ENCODE measurements at regions not wholly inside any gene's neighbourhood (a gene's known extent, or its start where the extent isn't known, plus 50 kb on each side); places are given as distances from the start of the nearest gene placed in this dataset.

- Histone ChIP-seq H3K27ac (ENCODE audit: extremely low read depth, low read depth, low read length) (no peak overlapping the region), H3K4me3 (ENCODE audit: low read depth, low read length) (no peak overlapping the region), H3K4me1 (ENCODE audit: control insufficient read depth, insufficient read depth, low read length) (no peaks in the 10 kb centered on the region; the same call in 1 of the 2 replicates), H3K9me3 (ENCODE audit: control insufficient read depth, insufficient read depth, low read depth, low read length) (no peaks in the 10 kb centered on the region), H3K36me3 (ENCODE audit: control insufficient read depth in 2 of 2, insufficient read depth in 1 of 2, low read length in 2 of 2) (no peaks in the 10 kb centered on the region)
- TF ChIP-seq ZNF707 (tag by site-specific recombination; IDR thresholded peaks at IDR 0.05) (no peak), ZNF366 (tag by site-specific recombination; conservative IDR thresholded peaks at IDR 0.05) (peak; percentile 88), ZNF112 (tag by site-specific recombination; IDR thresholded peaks at IDR 0.05) (peak; percentile 98)
- POLR2A ChIA-PET: no interaction called here
- CTCF ChIA-PET: interaction anchor here (0.5 to 2.5 kb wide), 7 partner anchors 11 to 1138 kb away, joined by 3 to 10 read pairs (median 5); no protein-coding TSS in a partner anchor
Measured at GRCh38 chr21:36584980-36585940, 105.3 kb upstream of the CLDN14 start.

GRCh38 chr21:36587388-36587787 lies 107.5 kb upstream of the CLDN14 start:
- H3K4me3 ChIP-seq (ENCODE audit: low read depth, low read length): no peak overlapping the region
- POLR2A ChIA-PET: no interaction called here
- CTCF ChIA-PET: interaction anchor here (1.0 to 2.5 kb wide), 7 partner anchors 9 to 165 kb away, joined by 3 to 12 read pairs (median 8); no protein-coding TSS in a partner anchor

GRCh38 chr21:36589352-36589971 lies 109.5 kb upstream of the SIM2 start:
- Histone ChIP-seq H3K4me3 (ENCODE audit: low read depth, low read length) (no peak overlapping the region), H3K27ac (ENCODE audit: extremely low read depth, low read depth, low read length) (no peak overlapping the region), H3K4me1 (ENCODE audit: control insufficient read depth, insufficient read depth, low read length) (no peaks in the 10 kb centered on the region; the same call in 1 of the 2 replicates), H3K36me3 (ENCODE audit: control insufficient read depth in 2 of 2, insufficient read depth in 1 of 2, low read length in 2 of 2) (no peaks in the 10 kb centered on the region), H3K9me3 (ENCODE audit: control insufficient read depth, insufficient read depth, low read depth, low read length) (no peaks in the 10 kb centered on the region)
- ChIA-PET POLR2A (no interaction called here), CTCF (interaction anchor here (0.6 to 1.3 kb wide), 7 partner anchors 12 to 170 kb away, joined by 3 to 5 read pairs (median 3); no protein-coding TSS in a partner anchor)
- TF ChIP-seq ZNF621 (tag by site-specific recombination; IDR thresholded peaks at IDR 0.05): no peak
- no peak for TF ChIP-seq SCRT2 (tag by site-specific recombination; IDR thresholded peaks at IDR 0.05)
- TF ChIP-seq ZNF513 (tag by site-specific recombination; IDR thresholded peaks at IDR 0.05): no peak
- TF ChIP-seq TSHZ1 (tag by site-specific recombination; IDR thresholded peaks at IDR 0.05; ENCODE audit: borderline replicate concordance): no peak
- TF ChIP-seq ZNF580 (tag by site-specific recombination; IDR thresholded peaks at IDR 0.05): no peak
- TF ChIP-seq GLI2 (tag by site-specific recombination; IDR thresholded peaks at IDR 0.05; ENCODE audit: borderline replicate concordance, low read depth): no peak
- no peak for TF ChIP-seq ZNF768 (tag by site-specific recombination; IDR thresholded peaks at IDR 0.05)
- TF ChIP-seq ZNF626 (tag by site-specific recombination; IDR thresholded peaks at IDR 0.05): no peak
- no peak for TF ChIP-seq ZNF140 (tag by site-specific recombination; IDR thresholded peaks at IDR 0.05)
- TF ChIP-seq ZNF623 (tag by site-specific recombination; IDR thresholded peaks at IDR 0.05): no peak
- no peak for TF ChIP-seq ZNF24 (tag by site-specific recombination; IDR thresholded peaks at IDR 0.05)
- no peak for TF ChIP-seq ZSCAN18 (tag by site-specific recombination; IDR thresholded peaks at IDR 0.05)
- no peak for TF ChIP-seq ZNF280D (tag by site-specific recombination; IDR thresholded peaks at IDR 0.05)
- no peak for TF ChIP-seq ZNF785 (tag by site-specific recombination; IDR thresholded peaks at IDR 0.05)
- TF ChIP-seq ZNF37A (tag by site-specific recombination; IDR thresholded peaks at IDR 0.05): no peak

More at GRCh38 chr21:36587388-36587787, 107.5 kb upstream of the CLDN14 start:
- H3K27ac ChIP-seq (ENCODE audit: extremely low read depth, low read depth, low read length): no peak overlapping the region
- no peaks in the 10 kb centered on the region for H3K9me3 ChIP-seq (ENCODE audit: control insufficient read depth, insufficient read depth, low read depth, low read length)
- TF ChIP-seq KLF8 (tag by site-specific recombination; IDR thresholded peaks at IDR 0.05): no peak
- peak; percentile 49; the same call in 1 of the 2 replicates for TF ChIP-seq ZBTB20 (tag by site-specific recombination; IDR thresholded peaks at IDR 0.05)
- H3K4me1 ChIP-seq (ENCODE audit: control insufficient read depth, insufficient read depth, low read length): no peaks in the 10 kb centered on the region; the same call in 1 of the 2 replicates
- no peaks in the 10 kb centered on the region for H3K36me3 ChIP-seq (ENCODE audit: control insufficient read depth in 2 of 2, insufficient read depth in 1 of 2, low read length in 2 of 2)

Data from HEK293 (cell line).